GM06990 (cell line): ENCODE measurements at regions not wholly inside any gene's neighbourhood (a gene's known extent, or its start where the extent isn't known, plus 50 kb on each side); places are given as distances from the start of the nearest gene placed in this dataset.

Experiments used
- DNase-seq: peaks from one replicate; pipeline ENCODE4 v3.0.0-alpha.2; 2011; ENCODE audit not compliant: insufficient read length; ENCODE audit errors: extremely low read depth
- H3K27me3 ChIP-seq: replicated peaks from 2 replicates; pipeline ENCODE4 v1.6.0; 2011; ENCODE audit warnings: low read length; ENCODE audit not compliant: control insufficient read depth, insufficient read depth
- H3K36me3 ChIP-seq: 2 replicates; pipeline ENCODE4 v1.5.1; 2011; ENCODE audit warnings: low read length; ENCODE audit not compliant: control insufficient read depth, insufficient read depth
- H3K4me3 ChIP-seq: replicated peaks from 2 replicates; pipeline ENCODE4 v1.5.1; 2011; ENCODE audit warnings: low read depth, mild to moderate bottlenecking, control low read depth, low read length
- CTCF ChIP-seq: IDR thresholded peaks from 2 replicates; pipeline ENCODE4 v1.5.1; 2011; ENCODE audit warnings: low read length, control low read depth, mild to moderate bottlenecking, inconsistent platforms; ENCODE audit not compliant: insufficient read depth, poor library complexity, severe bottlenecking

- Histone ChIP-seq H3K4me3 (no peak overlapping the region), H3K36me3 (no peaks in the 10 kb centered on the region), H3K27me3 (no peaks in the 10 kb centered on the region)
- no peak for DNase-seq
- no peak for TF ChIP-seq CTCF
Observed at GRCh38 chr7:13072014-13072413, 384.6 kb downstream of the ARL4A start.

GRCh38 chr7:13077466-13077865, 390.0 kb downstream of the ARL4A start:
- TF ChIP-seq CTCF = no peak
- no peak overlapping the region for H3K4me3 ChIP-seq
- no peaks in the 10 kb centered on the region for H3K27me3 ChIP-seq
- H3K36me3 ChIP-seq = no peaks in the 10 kb centered on the region
- no peak for DNase-seq

GRCh38 chr7:13078105-13078504, 390.7 kb downstream of the ARL4A start:
- H3K36me3 ChIP-seq = no peaks in the 10 kb centered on the region
- H3K4me3 ChIP-seq = no peak overlapping the region
- DNase-seq = no peak
- H3K27me3 ChIP-seq = no peaks in the 10 kb centered on the region
- TF ChIP-seq CTCF = no peak

GRCh38 chr7:13090959-13091358, 403.5 kb downstream of the ARL4A start:
- no peaks in the 10 kb centered on the region for H3K27me3 ChIP-seq
- TF ChIP-seq CTCF = no peak
- H3K36me3 ChIP-seq = no peaks in the 10 kb centered on the region
- no peak overlapping the region for H3K4me3 ChIP-seq
- DNase-seq = no peak

- Histone ChIP-seq H3K36me3 (no peaks in the 10 kb centered on the region), H3K27me3 (no peaks in the 10 kb centered on the region), H3K4me3 (no peak overlapping the region)
- no peak for DNase-seq
- no peak for TF ChIP-seq CTCF
Observed at GRCh38 chr7:13091974-13092707, 404.7 kb downstream of the ARL4A start.

GRCh38 chr7:13092708-13093005, 405.2 kb downstream of the ARL4A start:
- no peak for TF ChIP-seq CTCF
- Histone ChIP-seq H3K36me3 (no peaks in the 10 kb centered on the region), H3K4me3 (no peak overlapping the region), H3K27me3 (no peaks in the 10 kb centered on the region)
- no peak for DNase-seq
